Vagina (tissue), 2 donors: ENCODE measurements at regions not wholly inside any gene's neighbourhood (a gene's known extent, or its start where the extent isn't known, plus 50 kb on each side); places are given as distances from the start of the nearest gene placed in this dataset.

Experiments
- DNase-seq, 2 donors: peaks; one replicate each; pipeline ENCODE4 v3.0.0-alpha.2; 2017; ENCODE audit errors: extremely low spot score in 2 of 2
- H3K27ac ChIP-seq: fragments of 200-600 bp; sonication (generic); one replicate; pipeline ENCODE4 v1.5.1; 2019
- H3K27me3 ChIP-seq: fragments of 200-600 bp; sonication (generic); one replicate; pipeline ENCODE4 v1.5.1; 2019
- H3K36me3 ChIP-seq, 2 donors: fragments of 200-600 bp; sonication (generic); one replicate each; pipeline ENCODE4 v1.5.1; 2017 to 2019
- H3K4me1 ChIP-seq: fragments of 200-600 bp; sonication (generic); one replicate; pipeline ENCODE4 v1.5.1; 2019
- H3K4me3 ChIP-seq, 2 donors: fragments of 200-600 bp; sonication (generic); 1 replicate in 1 of 2; 2 replicates in 1 of 2; pipeline ENCODE4 v1.5.1; 2016 to 2019
- H3K9me3 ChIP-seq: fragments of 200-600 bp; sonication (generic); one replicate; pipeline ENCODE4 v1.5.1; 2019
- CTCF ChIP-seq, 3 experiments: fragments of 450-650 bp in 2 of 3; fragments of 200-600 bp in 1 of 3; sonication (generic) in 1 of 3; IDR thresholded peaks; one replicate each; pipeline ENCODE4 v1.5.1; 2017 to 2019; ENCODE audit warnings: antibody characterized with exemption in 3 of 3, mild to moderate bottlenecking in 2 of 3, moderate library complexity in 2 of 3
- POLR2A ChIP-seq, 2 donors: fragments of 450-650 bp; IDR thresholded peaks; one replicate each; pipeline ENCODE4 v1.6.1; 2017; ENCODE audit warnings: antibody characterized with exemption in 2 of 2, mild to moderate bottlenecking in 2 of 2, moderate library complexity in 2 of 2
- POLR2AphosphoS5 ChIP-seq, 2 donors: sonication (generic); formaldehyde crosslinking; IDR thresholded peaks; one replicate each; pipeline ENCODE4 v1.9.0; 2017; ENCODE audit warnings: antibody characterized with exemption in 2 of 2, mild to moderate bottlenecking in 2 of 2, low read depth in 1 of 2; ENCODE audit not compliant: insufficient read depth in 1 of 2
- intact Hi-C: fragments of 100-400 bp; cut with DNase I; formaldehyde crosslinking; loops from one replicate; pipeline ENCODE4 v1.15.1; 2023

- Histone ChIP-seq H3K36me3 (no peaks in the 10 kb centered on the region), H3K27ac (no peak overlapping the region), H3K9me3 (no peaks in the 10 kb centered on the region), H3K4me1 (no peaks in the 10 kb centered on the region), H3K27me3 (no peaks in the 10 kb centered on the region), H3K4me3 (no peak overlapping the region)
- TF ChIP-seq POLR2A (IDR thresholded peaks at IDR 0.05) (no peak), POLR2AphosphoS5 (IDR thresholded peaks at IDR 0.05; ENCODE audit: insufficient read depth in 1 of 2, low read depth in 1 of 2) (no peak), CTCF (IDR thresholded peaks at IDR 0.05) (no peak)
- DNase-seq = no peak
- intact Hi-C loops = no loop called here
Measured at GRCh38 chrX:39682778-39683177, 415.0 kb downstream of the BCOR start.

DNA sequence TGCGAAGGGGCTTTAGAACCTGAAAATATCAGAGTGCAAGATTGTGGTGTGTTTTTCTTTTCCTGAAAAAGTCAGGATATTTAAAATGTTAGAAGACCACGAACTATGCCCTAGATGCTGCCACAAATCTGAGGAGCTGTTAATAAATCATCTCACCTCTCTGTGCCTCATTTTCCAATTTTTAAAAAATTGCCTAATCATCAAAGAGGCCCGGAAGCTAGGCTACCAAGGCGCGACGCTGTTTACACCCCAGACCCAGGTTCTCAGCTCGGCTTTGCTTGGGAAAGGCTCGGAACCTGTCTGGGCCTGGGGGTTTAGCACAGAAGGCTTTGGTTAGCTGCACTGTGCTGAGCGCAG, 409.6 kb downstream of the BCOR start:
- no peaks in the 10 kb centered on the region for H3K36me3 ChIP-seq
- no peak for DNase-seq
- H3K4me3 ChIP-seq = peak overlapping the region; percentile 41 to 42
- TF ChIP-seq POLR2AphosphoS5 (IDR thresholded peaks at IDR 0.05; ENCODE audit: insufficient read depth in 1 of 2, low read depth in 1 of 2) = no peak
- no peak for TF ChIP-seq CTCF (IDR thresholded peaks at IDR 0.05)
- no peak for TF ChIP-seq POLR2A (IDR thresholded peaks at IDR 0.05)
- H3K9me3 ChIP-seq = no peaks in the 10 kb centered on the region
- intact Hi-C loops = no loop called here
- no peaks in the 10 kb centered on the region for H3K27me3 ChIP-seq
- H3K4me1 ChIP-seq = no peaks in the 10 kb centered on the region
- peak overlapping the region; percentile 40 for H3K27ac ChIP-seq

GRCh38 chrX:39688576-39689375, 409.0 kb downstream of the BCOR start:
- intact Hi-C loops = no loop called here
- Histone ChIP-seq H3K9me3 (no peaks in the 10 kb centered on the region), H3K36me3 (no peaks in the 10 kb centered on the region), H3K27ac (peak overlapping the region; percentile 40), H3K4me3 (peak overlapping the region; percentile 41 to 42), H3K27me3 (no peaks in the 10 kb centered on the region), H3K4me1 (no peaks in the 10 kb centered on the region)
- DNase-seq = no peak
- no peak for TF ChIP-seq POLR2AphosphoS5 (IDR thresholded peaks at IDR 0.05; ENCODE audit: insufficient read depth in 1 of 2, low read depth in 1 of 2)
- TF ChIP-seq POLR2A (IDR thresholded peaks at IDR 0.05) = no peak
- TF ChIP-seq CTCF (IDR thresholded peaks at IDR 0.05) = no peak

- Histone ChIP-seq H3K4me1 (no peaks in the 10 kb centered on the region), H3K36me3 (no peaks in the 10 kb centered on the region), H3K9me3 (no peaks in the 10 kb centered on the region), H3K27me3 (no peaks in the 10 kb centered on the region), H3K27ac (peak overlapping the region; percentile 40), H3K4me3 (peak overlapping the region; percentile 41 to 42)
- TF ChIP-seq POLR2AphosphoS5 (IDR thresholded peaks at IDR 0.05; ENCODE audit: insufficient read depth in 1 of 2, low read depth in 1 of 2) (no peak), CTCF (IDR thresholded peaks at IDR 0.05) (no peak), POLR2A (IDR thresholded peaks at IDR 0.05) (no peak)
- intact Hi-C loops = no loop called here
- DNase-seq = no peak
Measured at GRCh38 chrX:39689376-39690104, 408.2 kb downstream of the BCOR start.
